SW480 (cell line): ENCODE measurements at regions not wholly inside any gene's neighbourhood (a gene's known extent, or its start where the extent isn't known, plus 50 kb on each side); places are given as distances from the start of the nearest gene placed in this dataset.
A peak's percentile ranks its signal among the peaks of the same experiment; 100 is the strongest.
"Not testable (repeated sequence)": the region's sequence is repeated elsewhere in the genome, so short reads cannot be mapped to it uniquely, and the experiment has no call there.

Experiments used
- DNase-seq: peaks from one replicate; pipeline ENCODE4 v3.0.0-alpha.2; 2016; ENCODE audit warnings: low spot score

GRCh38 chr16:63806794-63807506, 1314.9 kb downstream of the CDH11 start:
- no peak for DNase-seq

GRCh38 chr16:63804126-63804525, 1317.7 kb downstream of the CDH11 start:
- no peak for DNase-seq

GRCh38 chr16:63789603-63790002, 1332.3 kb downstream of the CDH11 start:
- DNase-seq, result peak; percentile 14

- no peak for DNase-seq
These were observed 1334.8 kb downstream of the CDH11 start for GRCh38 chr16:63787014-63787413.

GRCh38 chr16:63785170-63785569, 1336.7 kb downstream of the CDH11 start:
- no peak for DNase-seq

GRCh38 chr16:63776437-63776836, 1345.4 kb downstream of the CDH11 start:
- DNase-seq, result no peak

- no peak for DNase-seq
These were observed 1345.8 kb downstream of the CDH11 start for GRCh38 chr16:63776034-63776433.

GRCh38 chr16:63774302-63774701, 1347.6 kb downstream of the CDH11 start:
- DNase-seq, result no peak

- DNase-seq, result no peak
These were observed 1352.7 kb downstream of the CDH11 start for GRCh38 chr16:63769211-63769610.

GRCh38 chr16:63760246-63760645, 1361.6 kb downstream of the CDH11 start:
- not testable (repeated sequence) for DNase-seq

GRCh38 chr16:63752347-63752746, 1369.5 kb downstream of the CDH11 start:
- DNase-seq, result no peak

GRCh38 chr16:63749276-63749675, 1372.6 kb downstream of the CDH11 start:
- DNase-seq, result no peak

GRCh38 chr16:63745456-63745855, 1376.4 kb downstream of the CDH11 start:
- DNase-seq, result no peak

- no peak for DNase-seq
These were observed 1377.6 kb downstream of the CDH11 start for GRCh38 chr16:63744077-63744874.

- no peak for DNase-seq
These were observed 1379.7 kb downstream of the CDH11 start for GRCh38 chr16:63742150-63742549.

- DNase-seq, result no peak
These were observed 1384.2 kb downstream of the CDH11 start for GRCh38 chr16:63737633-63738032.

- peak; percentile 0 for DNase-seq
These were observed 1386.4 kb downstream of the CDH11 start for GRCh38 chr16:63735456-63735855.

- peak; percentile 1 for DNase-seq
These were observed 1401.0 kb downstream of the CDH11 start for GRCh38 chr16:63720848-63721247.

- DNase-seq, result no peak
These were observed 1401.9 kb downstream of the CDH11 start for GRCh38 chr16:63719926-63720325.

GRCh38 chr16:63717806-63718205, 1404.1 kb downstream of the CDH11 start:
- DNase-seq, result no peak

GRCh38 chr16:63714876-63715275, 1407.0 kb downstream of the CDH11 start:
- DNase-seq, result no peak

GRCh38 chr16:63712725-63713124, 1409.1 kb downstream of the CDH11 start:
- DNase-seq, result no peak

- no peak for DNase-seq
These were observed 1418.3 kb downstream of the CDH11 start for GRCh38 chr16:63703612-63704011.
